ENCODE measurements at regions not wholly inside any gene's neighbourhood (a gene's known extent, or its start where the extent isn't known, plus 50 kb on each side); places are given as distances from the start of the nearest gene placed in this dataset.
"Not testable (repeated sequence)": the region's sequence is repeated elsewhere in the genome, so short reads cannot be mapped to it uniquely, and the experiment has no call there.

- TF ChIP-seq POLR2A (IDR thresholded peaks at IDR 0.05): not testable (repeated sequence)
- TF ChIP-seq, protein P1, sequence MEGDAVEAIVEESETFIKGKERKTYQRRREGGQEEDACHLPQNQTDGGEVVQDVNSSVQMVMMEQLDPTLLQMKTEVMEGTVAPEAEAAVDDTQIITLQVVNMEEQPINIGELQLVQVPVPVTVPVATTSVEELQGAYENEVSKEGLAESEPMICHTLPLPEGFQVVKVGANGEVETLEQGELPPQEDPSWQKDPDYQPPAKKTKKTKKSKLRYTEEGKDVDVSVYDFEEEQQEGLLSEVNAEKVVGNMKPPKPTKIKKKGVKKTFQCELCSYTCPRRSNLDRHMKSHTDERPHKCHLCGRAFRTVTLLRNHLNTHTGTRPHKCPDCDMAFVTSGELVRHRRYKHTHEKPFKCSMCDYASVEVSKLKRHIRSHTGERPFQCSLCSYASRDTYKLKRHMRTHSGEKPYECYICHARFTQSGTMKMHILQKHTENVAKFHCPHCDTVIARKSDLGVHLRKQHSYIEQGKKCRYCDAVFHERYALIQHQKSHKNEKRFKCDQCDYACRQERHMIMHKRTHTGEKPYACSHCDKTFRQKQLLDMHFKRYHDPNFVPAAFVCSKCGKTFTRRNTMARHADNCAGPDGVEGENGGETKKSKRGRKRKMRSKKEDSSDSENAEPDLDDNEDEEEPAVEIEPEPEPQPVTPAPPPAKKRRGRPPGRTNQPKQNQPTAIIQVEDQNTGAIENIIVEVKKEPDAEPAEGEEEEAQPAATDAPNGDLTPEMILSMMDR (IDR thresholded peaks at IDR 0.05): not testable (repeated sequence)
These were observed 125.1 kb upstream of the POTEB2 start for GRCh38 chr15:20991253-20991652.
